HG02970 (cell line): ENCODE measurements at regions not wholly inside any gene's neighbourhood (a gene's known extent, or its start where the extent isn't known, plus 50 kb on each side); places are given as distances from the start of the nearest gene placed in this dataset.
"Not testable (repeated sequence)": the region's sequence is repeated elsewhere in the genome, so short reads cannot be mapped to it uniquely, and the experiment has no call there.

Experiments
- ATAC-seq: cut with Tn5 transposase; IDR thresholded peaks from one replicate; pipeline ENCODE4 v1.9.1; 2021; ENCODE audit warnings: mild to moderate bottlenecking, moderate library complexity, moderate number of reproducible peaks; ENCODE audit not compliant: unreplicated experiment, low FRiP score

DNA sequence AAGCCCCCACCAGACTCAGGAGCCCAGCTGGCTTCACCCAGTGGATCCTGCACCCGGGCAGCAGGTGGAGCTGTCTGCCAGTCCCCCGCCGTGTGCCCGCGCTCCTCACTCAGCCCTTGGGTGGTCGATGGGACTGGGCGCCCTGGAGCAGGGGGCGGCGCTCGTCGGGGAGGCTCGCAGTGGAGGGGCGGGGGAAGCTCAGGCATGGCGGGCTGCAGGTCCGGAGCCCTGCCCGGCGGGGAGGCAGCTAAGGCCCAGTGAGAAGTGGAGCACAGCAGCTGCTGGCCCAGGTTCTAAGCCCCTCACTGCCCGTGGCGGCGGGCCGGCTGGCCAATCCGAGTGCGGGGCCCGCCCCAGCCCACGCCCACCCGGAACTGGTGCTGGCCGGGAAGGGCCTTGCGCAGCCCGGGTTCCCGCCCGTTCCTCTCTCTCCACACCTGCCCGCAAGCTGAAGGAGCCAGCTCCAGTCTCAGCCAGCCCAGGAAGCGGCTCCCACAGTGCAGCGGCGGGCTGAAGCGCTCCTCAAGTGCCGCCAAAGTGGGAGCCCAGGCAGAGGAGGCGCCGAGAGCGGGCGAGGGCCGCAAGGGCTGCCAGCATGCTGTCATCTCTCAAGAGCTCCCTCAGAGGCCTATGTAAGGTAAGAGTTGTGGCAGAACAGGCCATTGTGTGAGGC, 1307.8 kb upstream of the TMEFF2 start:
- no peak for ATAC-seq

DNA sequence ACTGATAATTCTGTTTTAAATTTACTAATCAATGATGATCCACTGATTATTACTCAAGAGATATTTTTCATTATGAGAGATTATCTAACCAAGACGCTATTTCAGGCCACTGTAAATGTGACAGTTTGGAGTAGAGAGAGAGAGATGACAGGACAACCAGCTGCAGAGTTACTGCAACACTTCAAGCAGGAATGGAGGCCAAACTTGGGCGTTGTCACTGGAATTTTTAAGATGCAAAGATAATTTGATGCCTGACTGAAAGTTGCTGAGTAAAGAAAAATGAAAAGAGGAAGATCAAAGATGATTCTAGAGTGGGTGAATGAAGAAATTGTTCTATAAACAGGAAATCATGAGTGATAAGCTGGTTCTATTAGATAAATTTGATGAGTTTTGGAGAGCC, 1302.1 kb upstream of the TMEFF2 start:
- no peak for ATAC-seq

DNA sequence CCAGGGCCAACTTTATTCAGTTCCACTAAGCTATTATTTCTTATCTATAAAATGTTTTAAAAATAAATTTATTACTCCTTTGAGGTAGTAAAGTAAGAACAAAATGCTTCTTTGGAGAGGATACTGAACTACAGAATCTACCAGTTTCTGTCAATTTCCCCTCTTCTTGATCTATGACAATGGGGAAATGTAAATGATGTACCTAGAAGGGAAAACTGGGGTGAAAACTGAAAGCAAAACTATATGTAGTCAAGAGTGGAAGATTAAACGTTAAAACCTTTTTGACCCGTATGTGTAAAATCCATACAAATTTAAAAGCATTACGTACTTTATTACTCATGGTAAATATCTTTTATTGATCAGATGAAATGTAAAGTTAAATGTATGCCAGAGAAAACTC, 1287.8 kb upstream of the TMEFF2 start:
- peak; percentile 94 for ATAC-seq

DNA sequence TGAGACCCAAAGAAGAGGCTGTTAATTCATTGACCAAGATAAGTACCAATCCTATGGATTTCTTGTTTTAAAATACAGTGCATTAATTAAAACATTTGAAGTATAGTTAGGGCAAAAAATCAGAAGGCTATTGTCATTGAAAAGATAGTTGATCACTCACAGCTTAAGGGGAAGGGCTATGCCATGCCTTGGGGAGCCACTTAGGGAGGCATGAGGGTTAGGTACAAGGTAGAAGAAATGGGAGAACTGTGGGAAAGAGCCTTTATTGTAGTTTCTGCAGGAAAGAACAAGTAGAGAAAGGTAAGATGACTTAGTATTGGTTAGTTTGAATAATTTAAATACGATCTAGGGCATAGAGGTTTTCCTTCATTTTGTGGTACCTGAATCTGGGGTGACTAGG, 1285.5 kb upstream of the TMEFF2 start:
- ATAC-seq, result no peak

DNA sequence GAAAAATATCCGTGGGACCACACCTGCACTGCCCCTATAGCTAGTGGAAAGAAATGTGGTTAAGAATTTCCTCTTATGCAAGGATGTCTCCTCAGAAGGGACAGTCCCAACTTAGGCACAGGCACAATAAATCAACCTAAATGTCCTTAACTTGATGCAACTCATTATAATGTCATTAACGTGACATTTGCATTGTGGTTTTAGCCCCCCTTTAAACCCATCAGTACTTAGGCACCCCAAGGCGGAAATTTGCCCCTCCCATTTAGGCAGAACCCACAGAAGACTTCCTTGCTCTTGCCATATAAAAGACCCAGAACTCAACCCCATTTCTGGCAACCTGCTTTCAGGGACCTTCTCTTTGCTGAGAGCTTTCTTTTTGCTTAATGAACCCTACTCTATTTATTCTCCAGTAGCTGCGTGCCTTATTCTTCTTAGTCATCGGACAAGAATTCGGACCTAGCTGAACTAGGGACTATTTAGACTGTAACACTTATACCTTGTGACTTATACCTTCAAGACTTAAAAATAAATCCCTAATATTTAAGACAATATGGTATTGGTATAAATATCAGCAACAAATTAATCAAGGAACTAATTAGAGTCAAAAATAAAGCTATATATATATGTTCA, 1281.6 kb upstream of the TMEFF2 start:
- no peak for ATAC-seq

DNA sequence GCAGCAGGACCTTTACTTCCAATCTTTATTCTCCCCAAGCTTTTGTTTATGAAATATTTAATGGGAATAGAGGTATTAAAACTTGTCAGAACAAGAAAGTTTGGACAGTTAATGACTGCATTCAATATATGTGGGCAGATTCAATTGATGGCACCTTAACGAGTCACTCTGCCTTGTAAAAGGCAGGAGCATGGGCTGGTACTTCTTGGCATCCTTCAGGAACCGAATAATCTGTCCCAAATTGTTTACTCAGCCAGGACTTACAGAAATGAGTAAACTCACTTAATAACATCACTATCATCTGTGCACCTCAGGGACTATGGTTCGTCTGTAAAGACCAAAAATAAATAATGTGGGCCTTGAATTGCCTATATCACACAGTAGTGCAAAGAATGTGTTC, 1280.3 kb upstream of the TMEFF2 start:
- ATAC-seq, result no peak

DNA sequence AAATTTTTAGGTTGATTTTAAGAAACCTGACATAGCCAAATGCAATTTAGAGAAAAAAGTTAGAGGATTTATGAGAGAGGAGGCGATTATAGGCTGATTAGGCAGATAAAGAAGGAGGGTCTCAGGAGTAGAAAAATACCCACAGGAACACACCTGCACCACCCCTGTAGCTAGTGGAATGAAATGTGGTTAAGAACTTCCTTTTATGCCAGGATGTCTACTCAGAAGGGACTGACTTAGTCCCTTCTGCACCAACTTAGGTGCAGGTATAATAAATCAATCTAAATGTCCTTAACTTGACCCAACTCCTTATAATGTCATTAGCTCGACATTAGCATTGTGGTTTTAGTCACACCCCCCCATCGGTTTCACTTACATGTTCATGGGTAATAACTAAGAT, 1274.5 kb upstream of the TMEFF2 start:
- ATAC-seq, result no peak

- ATAC-seq, result no peak
These were observed 1272.7 kb upstream of the TMEFF2 start for GRCh38 chr2:193467276-193467987.

DNA sequence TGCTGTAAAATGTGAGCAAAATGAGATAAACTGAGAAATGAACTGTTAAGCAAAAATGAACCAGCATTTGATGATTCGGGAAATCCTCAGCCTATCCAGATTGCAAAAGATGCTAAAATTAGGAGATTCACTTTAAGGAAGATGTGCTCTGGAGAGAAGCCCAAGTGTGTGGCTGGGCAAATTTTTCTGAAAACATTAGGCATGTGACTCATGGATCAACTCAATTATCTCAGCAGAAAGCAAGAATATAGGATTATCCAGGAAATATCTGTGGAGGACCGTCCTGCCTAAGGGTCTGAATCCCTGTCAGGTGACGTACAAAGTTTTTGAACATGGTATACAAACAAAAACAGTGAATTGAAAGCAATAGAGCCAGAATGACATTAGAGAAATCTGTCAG, 1268.3 kb upstream of the TMEFF2 start:
- ATAC-seq, result no peak

- ATAC-seq, result no peak
These were observed 1267.7 kb upstream of the TMEFF2 start for GRCh38 chr2:193462411-193462810.

DNA sequence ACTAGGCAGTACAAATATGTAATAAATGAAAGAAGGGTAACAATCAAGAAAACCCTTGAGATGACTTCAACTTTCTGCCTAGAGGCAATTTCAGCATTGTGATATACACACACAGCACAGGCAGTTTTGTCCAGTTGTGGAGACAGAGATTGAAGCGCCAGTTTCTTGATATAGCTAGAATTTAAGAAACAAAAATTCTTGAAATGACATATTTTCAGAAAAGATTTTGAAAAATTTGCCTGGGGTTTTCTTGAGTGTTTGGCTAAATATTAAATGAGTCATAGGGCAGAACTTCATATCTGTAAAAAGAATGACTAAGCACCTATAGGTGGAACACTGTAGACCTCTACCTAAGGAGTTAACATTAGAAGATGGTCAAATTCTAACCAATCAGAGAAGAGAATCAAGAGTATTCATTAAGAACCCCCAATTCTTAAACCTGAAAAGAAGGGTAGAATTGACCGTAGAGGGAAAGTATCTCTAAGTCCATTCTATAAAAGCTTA, 1266.8 kb upstream of the TMEFF2 start:
- no peak for ATAC-seq

GRCh38 chr2:193446967-193447366, 1252.2 kb upstream of the TMEFF2 start:
- ATAC-seq, result no peak

GRCh38 chr2:193442293-193442692, 1247.6 kb upstream of the TMEFF2 start:
- ATAC-seq, result no peak

GRCh38 chr2:193428336-193428818, 1233.6 kb upstream of the TMEFF2 start:
- no peak for ATAC-seq

GRCh38 chr2:193412368-193412767, 1217.6 kb upstream of the TMEFF2 start:
- not testable (repeated sequence) for ATAC-seq

DNA sequence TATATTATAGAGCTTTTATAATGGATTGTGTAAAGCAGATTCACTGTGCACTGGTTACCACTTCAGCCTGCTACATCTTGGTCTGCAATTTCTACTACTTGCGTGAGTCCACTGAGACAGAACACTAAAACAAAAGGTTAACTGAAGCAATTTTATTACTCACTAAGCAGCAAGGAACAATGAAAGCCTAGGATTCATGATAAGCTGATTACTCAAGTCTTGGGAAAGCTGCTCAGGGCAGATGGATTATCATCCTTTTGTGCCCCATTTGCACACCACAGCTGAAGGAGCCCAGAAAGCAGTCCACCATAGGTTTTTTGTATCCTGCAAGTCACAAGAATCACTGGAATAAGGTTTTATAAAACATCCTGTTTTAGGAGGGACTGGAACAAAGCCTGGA, 1215.2 kb upstream of the TMEFF2 start:
- ATAC-seq, result no peak

GRCh38 chr2:193382583-193382982, 1187.8 kb upstream of the TMEFF2 start:
- no peak for ATAC-seq

- no peak for ATAC-seq
These were observed 1183.1 kb upstream of the TMEFF2 start for GRCh38 chr2:193377789-193378188.

DNA sequence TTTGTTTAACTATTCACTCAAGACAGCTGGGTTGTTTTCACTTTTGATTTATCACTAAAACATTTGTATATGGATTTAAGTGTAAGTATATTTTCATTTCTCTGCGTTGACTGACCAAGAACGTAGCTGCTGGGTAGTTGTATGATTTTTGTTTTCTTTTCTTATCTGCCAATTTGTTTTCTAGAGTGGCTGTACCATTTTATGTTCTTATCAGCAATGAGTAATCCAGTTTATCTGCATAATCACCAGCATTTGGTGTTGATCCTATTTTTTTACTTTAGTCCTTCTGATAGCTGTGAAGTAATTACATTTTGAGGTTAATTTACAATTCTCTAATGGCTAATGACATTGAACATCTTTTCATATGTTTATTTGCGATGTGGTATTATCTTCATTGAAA, 1178.4 kb upstream of the TMEFF2 start:
- no peak for ATAC-seq

DNA sequence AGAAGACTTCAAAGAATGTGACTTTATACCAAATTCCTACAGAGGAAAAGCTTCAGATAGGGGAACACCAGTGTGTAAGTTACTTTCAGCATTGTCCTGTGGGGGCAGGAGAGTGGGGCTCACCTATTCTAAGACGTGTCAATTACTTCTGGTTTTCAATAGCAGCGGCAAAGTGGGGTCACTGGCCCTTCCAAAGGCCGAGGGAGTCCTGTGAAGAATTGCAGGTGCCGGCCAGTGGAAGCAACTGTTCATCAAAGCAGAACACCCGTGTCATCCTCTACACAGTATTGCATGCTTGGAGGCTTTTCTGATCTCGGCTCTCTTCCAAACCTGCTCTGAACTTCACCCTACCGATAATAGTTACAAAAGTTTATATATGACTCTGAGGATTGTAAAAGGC, 1176.5 kb upstream of the TMEFF2 start:
- no peak for ATAC-seq

DNA sequence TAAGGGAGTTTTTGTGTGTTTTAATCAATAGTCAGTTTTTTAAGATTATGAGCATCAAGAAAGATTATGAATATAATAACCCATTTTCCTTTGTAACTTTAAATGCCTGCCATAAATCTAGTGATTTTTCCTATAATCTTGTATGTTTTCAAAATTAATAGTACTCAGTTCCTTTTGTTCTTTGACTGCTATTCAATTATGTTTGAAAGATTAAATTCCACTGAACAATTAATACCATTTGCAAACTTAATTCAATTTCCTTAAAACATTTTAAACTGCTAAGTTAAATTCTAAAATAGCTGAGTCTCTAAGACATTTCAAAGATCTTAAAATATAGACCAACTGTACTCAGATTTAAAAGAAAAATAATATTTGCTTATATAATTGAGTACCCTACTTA, 1173.9 kb upstream of the TMEFF2 start:
- ATAC-seq, result no peak
